GM18868 (cell line): ENCODE measurements at regions not wholly inside any gene's neighbourhood (a gene's known extent, or its start where the extent isn't known, plus 50 kb on each side); places are given as distances from the start of the nearest gene placed in this dataset.
A peak's percentile ranks its signal among the peaks of the same experiment; 100 is the strongest.
"Not testable (repeated sequence)": the region's sequence is repeated elsewhere in the genome, so short reads cannot be mapped to it uniquely, and the experiment has no call there.

Source experiments
- ATAC-seq: cut with Tn5 transposase; IDR thresholded peaks from one replicate; pipeline ENCODE4 v1.9.1; 2021; ENCODE audit warnings: mild to moderate bottlenecking, moderate library complexity; ENCODE audit not compliant: unreplicated experiment

DNA sequence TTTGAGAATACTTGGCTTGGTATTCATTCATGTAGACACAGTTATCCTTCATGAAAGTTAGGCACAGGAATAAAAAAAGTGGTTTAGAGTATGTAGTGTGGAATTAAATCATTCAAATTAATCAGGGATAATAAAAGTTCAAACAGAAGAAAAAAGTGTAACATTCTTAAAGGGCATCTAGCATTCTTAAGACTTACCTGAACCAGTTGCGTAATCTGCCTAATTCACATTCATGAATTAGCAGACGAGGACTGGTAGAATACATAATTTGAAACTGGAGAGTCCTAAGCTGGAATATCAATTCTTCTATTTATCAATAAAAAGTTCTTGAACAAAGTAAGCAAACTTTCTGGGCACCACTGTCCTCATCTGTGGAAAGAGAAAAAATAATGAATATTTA, 157.0 kb upstream of the DEPDC1 start:
- no peak for ATAC-seq

- no peak for ATAC-seq
These were observed 176.9 kb upstream of the DEPDC1 start for GRCh38 chr1:68673771-68674170.

DNA sequence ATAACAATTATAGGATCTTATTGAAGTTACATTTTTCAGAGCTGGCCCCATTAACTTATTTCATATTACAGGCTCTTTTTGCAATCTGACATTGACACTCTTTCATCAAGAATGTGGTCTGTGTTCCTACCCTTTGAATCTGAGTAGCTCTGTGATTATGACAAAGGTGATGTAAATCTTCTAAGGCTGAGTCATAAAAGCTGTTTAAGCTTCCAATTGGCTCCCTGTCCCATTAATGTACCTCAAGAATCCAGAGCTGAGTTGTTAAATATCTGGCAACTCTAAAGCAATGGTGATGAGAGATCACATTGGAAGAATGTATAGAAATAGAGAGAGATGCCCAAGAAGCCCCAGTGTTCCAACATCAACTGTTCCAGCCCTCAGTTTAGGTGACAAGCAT, 178.5 kb upstream of the DEPDC1 start:
- no peak for ATAC-seq

- ATAC-seq: no peak
These were observed 180.9 kb upstream of the DEPDC1 start for GRCh38 chr1:68677684-68678351.

DNA sequence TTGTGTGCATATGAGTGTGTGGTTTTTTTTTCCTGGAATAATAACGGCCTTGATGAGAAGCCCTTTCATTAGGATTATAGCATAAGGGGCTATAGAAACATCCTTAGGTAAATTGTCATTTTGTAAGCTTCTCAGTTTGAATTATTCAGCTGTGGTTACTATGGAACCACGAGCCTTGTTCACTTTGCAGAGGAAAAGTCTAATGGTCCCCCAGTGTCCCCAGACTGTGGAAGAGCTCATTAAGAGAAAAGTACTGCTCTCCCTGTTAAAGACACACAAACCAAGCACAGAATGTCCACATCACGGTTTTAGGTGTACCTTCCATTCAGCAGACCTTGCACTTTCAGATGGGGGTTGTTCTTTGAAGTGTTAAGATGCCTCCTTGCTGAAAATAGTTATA, 199.3 kb upstream of the DEPDC1 start:
- ATAC-seq: no peak

DNA sequence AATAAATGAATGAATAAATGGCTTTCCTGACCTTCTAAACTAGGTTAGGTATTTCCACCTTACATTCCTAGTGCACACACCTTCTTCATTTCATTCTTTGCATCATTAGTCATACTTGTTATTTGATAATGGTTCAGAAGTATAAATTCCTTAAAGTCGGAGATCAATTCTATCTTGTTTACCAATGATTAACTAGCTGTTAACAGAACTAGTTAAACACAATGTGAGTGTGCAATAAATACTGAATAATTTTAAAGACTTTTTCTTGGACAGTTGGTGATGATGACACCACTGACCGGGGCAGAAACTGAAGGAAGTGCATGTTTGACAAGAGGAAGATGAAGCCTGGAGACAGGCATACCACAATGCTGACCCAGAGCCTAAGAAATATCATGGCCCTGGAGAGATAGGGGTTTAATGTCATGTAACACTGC, 207.1 kb upstream of the DEPDC1 start:
- no peak for ATAC-seq

DNA sequence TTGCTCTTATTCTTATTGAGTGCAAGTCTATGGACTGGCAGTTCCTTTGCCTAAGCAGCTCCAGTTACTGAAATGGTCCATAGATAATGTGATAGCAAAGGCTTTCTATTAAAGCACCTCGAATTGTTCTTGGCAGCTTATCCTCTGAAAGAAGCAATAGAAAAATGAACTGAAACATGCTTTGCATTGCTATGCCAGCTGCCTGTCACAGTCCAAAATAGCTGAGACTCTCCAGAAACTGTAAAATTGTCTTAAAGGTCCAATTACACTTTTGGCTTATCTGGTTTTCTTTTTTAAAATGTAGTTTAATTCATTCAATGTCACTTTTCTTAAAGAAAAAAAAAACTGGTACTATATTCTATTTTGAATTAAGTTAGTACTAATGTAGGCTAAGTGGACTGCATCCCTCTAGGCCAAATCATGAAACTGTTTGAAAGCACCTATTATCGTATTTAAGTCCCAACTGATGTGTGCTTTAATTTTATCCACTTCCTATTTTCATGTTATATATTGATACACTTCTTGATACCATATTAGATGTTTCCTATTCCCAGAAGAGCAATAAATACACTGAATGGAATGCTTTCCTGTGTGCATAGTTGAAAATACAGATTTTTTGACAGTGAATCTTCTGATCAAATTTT, 208.0 kb upstream of the DEPDC1 start:
- peak; percentile 33 for ATAC-seq

DNA sequence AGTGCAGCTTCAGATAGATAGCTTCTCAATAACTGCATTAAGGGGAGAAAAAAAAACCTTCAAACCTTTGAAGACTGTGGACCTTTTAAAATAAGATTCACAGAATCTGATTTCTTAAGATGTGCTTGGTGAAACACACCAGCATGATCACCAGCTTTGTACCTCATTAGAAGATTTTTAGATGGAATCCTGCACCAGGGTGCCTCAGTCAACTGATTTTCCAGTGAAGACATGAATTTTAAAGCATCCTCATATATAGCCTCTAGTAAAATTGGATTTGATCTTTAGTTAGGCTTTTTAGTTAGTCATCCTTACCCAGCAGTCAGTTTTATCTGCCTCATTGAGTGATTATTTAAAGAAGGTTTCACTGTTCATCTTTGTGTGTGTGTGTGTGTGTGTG, 208.6 kb upstream of the DEPDC1 start:
- no peak for ATAC-seq

- peak; percentile 46 for ATAC-seq
These were observed 209.9 kb upstream of the DEPDC1 start for GRCh38 chr1:68706639-68707317.

GRCh38 chr1:68717330-68717729, 220.4 kb upstream of the DEPDC1 start:
- ATAC-seq: no peak

- ATAC-seq: no peak
These were observed 223.6 kb upstream of the DEPDC1 start for GRCh38 chr1:68720476-68720875.

DNA sequence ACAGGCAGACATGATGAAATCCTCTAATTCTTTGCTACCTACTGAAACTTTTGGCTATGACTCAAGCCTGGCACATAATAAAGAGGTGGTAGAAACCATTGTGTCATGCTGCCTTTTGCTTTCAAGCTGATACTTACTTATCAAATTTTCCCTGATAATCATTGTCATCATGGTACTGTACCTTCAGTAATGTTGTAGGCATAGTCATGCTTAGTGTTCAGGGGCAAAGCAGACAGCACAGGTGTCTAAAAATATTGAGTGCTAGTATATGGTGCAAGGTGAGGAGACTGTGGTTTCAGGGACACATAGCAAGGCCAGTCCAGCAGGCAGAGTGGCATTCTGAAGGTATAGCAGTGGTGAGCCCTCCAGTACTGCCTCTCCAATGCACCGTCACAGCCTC, 226.9 kb upstream of the DEPDC1 start:
- ATAC-seq: no peak

- no peak for ATAC-seq
These were observed 228.3 kb upstream of the DEPDC1 start for GRCh38 chr1:68725001-68725752.

DNA sequence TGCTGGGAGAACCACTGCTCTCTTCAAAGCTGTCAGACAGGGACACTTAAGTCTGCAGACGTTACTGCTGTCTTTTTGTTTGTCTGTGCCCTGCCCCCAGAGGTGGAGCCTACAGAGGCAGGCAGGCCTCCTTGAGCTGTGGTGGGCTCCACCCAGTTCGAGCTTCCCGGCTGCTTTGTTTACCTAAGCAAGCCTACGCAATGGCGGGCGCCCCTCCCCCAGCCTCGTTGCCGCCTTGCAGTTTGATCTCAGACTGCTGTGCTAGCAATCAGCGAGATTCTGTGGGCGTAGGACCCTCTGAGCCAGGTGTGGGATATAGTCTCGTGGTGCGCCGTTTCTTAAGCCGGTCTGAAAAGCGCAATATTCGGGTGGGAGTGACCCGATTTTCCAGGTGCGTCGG, 242.6 kb upstream of the DEPDC1 start:
- not testable (repeated sequence) for ATAC-seq

DNA sequence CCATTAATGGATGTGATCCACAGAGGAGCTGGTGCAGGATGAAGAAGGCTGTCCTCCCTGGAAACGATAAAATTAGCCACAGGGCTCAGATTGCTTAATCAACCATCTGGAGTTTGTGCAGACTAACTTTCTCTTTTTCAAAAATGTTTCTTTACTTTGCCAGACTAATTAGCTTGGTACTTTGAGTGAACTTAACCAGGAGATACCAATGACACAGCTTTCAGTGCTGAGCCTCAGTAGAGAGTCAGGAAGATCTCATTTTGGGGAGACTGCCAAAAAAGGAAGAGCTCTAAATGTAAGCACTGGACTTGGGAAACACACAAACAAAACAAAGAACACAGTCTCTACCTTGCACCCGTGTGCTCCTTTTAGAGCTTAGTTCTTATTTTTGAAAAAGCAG, 248.1 kb upstream of the DEPDC1 start:
- no peak for ATAC-seq

DNA sequence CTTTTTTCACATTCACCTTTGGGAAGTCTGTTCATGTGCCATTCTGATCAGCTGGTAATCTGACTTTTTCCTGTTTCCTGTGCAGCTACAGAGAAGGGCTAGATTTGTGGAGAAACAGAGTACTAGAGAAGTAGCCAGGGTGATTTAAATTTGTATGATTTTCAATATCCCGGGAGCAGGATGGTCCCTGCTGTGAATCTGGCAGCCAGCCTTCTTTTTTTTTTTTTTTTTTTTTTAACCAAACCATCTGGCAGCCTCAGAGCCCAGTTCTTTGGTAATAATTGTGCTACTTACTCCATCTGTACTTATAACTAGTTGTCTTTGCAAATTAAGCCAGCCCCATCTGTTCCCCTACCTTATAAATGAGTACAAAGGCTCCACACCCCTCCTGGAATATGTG, 248.6 kb upstream of the DEPDC1 start:
- ATAC-seq: no peak

DNA sequence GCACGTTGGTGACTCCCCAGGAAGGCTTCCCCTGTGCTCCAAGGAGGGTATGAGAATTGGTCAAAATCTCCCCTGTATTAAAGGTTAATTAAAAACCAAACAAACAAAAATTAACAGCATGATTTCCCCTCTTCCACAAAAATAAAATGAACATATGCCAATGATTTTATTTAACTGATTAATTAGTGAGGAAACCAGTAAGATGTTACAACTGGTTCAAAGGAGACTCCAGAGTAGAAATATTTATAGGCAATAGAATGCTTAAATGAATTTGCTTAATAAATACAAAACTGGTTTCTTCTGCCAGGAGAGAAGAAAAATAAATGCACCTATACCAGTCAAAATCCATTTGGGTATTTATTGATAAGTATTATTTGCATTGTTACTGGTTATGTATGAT, 249.5 kb upstream of the DEPDC1 start:
- no peak for ATAC-seq

DNA sequence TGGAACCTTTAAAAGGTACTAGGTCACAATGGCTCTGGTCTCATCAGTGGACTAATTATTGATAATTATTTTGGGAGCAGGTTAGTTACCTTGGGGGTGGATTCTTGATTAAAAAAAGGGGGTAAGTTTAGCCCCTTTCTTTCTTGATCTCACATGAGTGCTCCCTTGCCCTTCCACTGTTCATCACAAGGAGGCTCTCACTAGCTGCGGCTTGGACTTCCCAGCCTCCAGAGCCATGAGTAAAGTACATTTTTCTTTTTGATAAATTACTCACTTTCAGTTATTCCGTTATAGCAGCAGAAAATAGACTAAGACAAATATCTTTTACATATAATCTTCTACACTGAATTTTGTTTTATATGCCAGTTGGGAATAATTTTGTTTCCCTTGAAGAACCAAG, 254.8 kb upstream of the DEPDC1 start:
- no peak for ATAC-seq

DNA sequence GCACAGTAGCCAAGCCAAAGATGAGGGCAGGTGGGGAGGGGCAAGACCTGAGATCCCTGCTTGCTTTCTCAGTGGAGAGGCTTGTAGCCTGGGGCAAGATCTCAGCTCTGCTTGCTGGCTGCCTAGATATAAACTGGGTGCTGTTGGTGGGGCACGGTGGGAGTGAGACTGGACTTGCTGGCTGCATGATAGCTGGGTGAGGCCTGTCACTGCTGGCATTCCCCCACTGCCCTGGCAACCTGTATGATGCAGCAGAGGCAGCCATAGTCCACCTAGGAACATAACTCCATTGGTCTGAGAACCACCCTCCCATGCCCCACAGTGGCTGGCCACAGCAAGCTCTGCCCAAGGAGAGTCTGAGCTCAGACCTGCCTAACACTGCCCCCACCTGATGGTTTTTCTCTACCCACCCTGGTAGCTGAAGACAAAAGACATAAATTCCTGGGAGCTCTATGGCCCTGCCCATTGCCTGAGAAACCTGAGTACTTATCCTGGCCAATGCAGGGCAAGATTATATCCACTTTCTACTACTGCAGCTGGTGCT, 261.9 kb upstream of the DEPDC1 start:
- no peak for ATAC-seq

DNA sequence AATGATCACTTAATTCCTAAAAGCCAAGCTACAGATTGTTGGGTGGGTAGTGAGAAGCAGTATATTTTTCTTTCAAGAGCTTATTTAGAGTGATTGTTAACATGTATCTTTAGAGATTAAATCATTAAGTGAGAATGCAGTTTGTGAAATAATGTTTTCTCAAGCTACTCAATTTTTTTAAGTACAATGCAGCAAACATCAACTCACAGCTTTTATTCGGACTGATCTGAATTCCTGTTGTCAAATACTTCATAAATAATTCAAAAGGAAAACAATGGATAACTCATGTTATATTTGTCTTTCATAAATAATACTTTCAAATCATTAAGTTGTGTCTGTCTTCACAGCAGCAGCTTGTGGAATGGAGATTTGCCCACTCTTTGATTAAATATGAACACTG, 271.1 kb upstream of the DEPDC1 start:
- ATAC-seq: no peak

- no peak for ATAC-seq
These were observed 273.9 kb upstream of the DEPDC1 start for GRCh38 chr1:68770817-68771216.
